Right lobe of liver (tissue), 6 donors: ENCODE measurements at regions not wholly inside any gene's neighbourhood (a gene's known extent, or its start where the extent isn't known, plus 50 kb on each side); places are given as distances from the start of the nearest gene placed in this dataset.

ENCODE experiments used
- ATAC-seq, 4 donors: fragments of 200-7000 bp; cut with Tn5 transposase; one replicate each; pipeline ENCODE4 v1.9.1; 2020; ENCODE audit warnings: mild to moderate bottlenecking in 4 of 4, moderate library complexity in 4 of 4
- DNase-seq, 3 donors: peaks; one replicate each; pipeline ENCODE4 v3.0.0-alpha.2; 2020
- H3K27ac ChIP-seq, 3 donors: fragments of 200-600 bp; one replicate each; pipeline ENCODE4 v1.8.0; 2022
- H3K27me3 ChIP-seq, 2 donors: fragments of 200-600 bp; one replicate each; pipeline ENCODE4 v1.8.0; 2022
- H3K36me3 ChIP-seq, 4 donors: fragments of 200-600 bp; sonication (generic) in 1 of 4; one replicate each; pipeline versions ENCODE4 v1.5.1 to v1.8.0; 2017 to 2022; ENCODE audit warnings: control low read depth in 1 of 4
- H3K4me1 ChIP-seq, 4 donors: fragments of 200-600 bp; sonication (generic) in 1 of 4; one replicate each; pipeline versions ENCODE4 v1.5.1 to v1.8.0; 2017 to 2022; ENCODE audit warnings: control low read depth in 1 of 4
- H3K4me3 ChIP-seq, 3 donors: fragments of 200-600 bp; one replicate each; pipeline ENCODE4 v1.8.0; 2022
- H3K9me3 ChIP-seq, 4 donors: fragments of 200-600 bp; sonication (generic) in 1 of 4; one replicate each; pipeline versions ENCODE4 v1.5.1 to v1.8.0; 2017 to 2022; ENCODE audit warnings: control low read depth in 1 of 4
- POLR2A ChIP-seq: fragments of 450-650 bp; IDR thresholded peaks from one replicate; pipeline ENCODE4 v1.6.1; 2017; ENCODE audit warnings: antibody characterized with exemption, mild to moderate bottlenecking
- WGBS: methylation state at CpG from one replicate; pipeline ENCODE4 v1.1.6; 2018; ENCODE audit warnings: low coverage, low lambda C conversion rate; ENCODE audit not compliant: insufficient coverage; ENCODE audit errors: missing lambda C conversion rate; 5-methylcytosine and 5-hydroxymethylcytosine counted together
- intact Hi-C, 2 donors: fragments of 100-400 bp; cut with DNase I; formaldehyde crosslinking; loops; one replicate each; pipeline versions ENCODE4 v1.11.2 to v1.14.1; 2022
- TF ChIP-seq, protein P1 (sequence below), 4 donors: fragments of 200-600 bp in 3 of 4; fragments of 450-650 bp in 1 of 4; IDR thresholded peaks; one replicate each; pipeline versions ENCODE4 v1.5.1 to v1.8.0; 2016 to 2022; ENCODE audit warnings: antibody characterized with exemption in 4 of 4, mild to moderate bottlenecking in 2 of 4
- donor health status: DM: no; HTN: yes; CAD: no.
- donor health status: DM: no; HTN: no; CAD: no.
- donor health status: DM: no; HTN: no; CAD: no.
- donor health status: DM: no; HTN: yes; CAD: no.
- donor health status: DM: no; HTN: yes; CAD: no.

GRCh38 chr2:67854798-67855197 is 208.0 kb downstream of the C1D start:
- intact Hi-C loops: no loop called here
- DNase-seq (no peak), ATAC-seq (no peak)
- no peak overlapping the region for H3K27ac ChIP-seq
- TF ChIP-seq, protein P1, sequence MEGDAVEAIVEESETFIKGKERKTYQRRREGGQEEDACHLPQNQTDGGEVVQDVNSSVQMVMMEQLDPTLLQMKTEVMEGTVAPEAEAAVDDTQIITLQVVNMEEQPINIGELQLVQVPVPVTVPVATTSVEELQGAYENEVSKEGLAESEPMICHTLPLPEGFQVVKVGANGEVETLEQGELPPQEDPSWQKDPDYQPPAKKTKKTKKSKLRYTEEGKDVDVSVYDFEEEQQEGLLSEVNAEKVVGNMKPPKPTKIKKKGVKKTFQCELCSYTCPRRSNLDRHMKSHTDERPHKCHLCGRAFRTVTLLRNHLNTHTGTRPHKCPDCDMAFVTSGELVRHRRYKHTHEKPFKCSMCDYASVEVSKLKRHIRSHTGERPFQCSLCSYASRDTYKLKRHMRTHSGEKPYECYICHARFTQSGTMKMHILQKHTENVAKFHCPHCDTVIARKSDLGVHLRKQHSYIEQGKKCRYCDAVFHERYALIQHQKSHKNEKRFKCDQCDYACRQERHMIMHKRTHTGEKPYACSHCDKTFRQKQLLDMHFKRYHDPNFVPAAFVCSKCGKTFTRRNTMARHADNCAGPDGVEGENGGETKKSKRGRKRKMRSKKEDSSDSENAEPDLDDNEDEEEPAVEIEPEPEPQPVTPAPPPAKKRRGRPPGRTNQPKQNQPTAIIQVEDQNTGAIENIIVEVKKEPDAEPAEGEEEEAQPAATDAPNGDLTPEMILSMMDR (IDR thresholded peaks at IDR 0.05): no peak
- no peak for TF ChIP-seq POLR2A
- no peaks in the 10 kb centered on the region for H3K27me3 ChIP-seq
- no peaks in the 10 kb centered on the region for H3K36me3 ChIP-seq
- H3K4me1 ChIP-seq: no peaks in the 10 kb centered on the region
- no peaks in the 10 kb centered on the region for H3K9me3 ChIP-seq
- WGBS: 23% methylated on average over 1 of the region's 1 CpG
- no peak overlapping the region for H3K4me3 ChIP-seq

- no peak for ATAC-seq
- intact Hi-C loops: no loop called here
Measured at GRCh38 chr2:67856866-67857265, 205.9 kb downstream of the C1D start.

DNA sequence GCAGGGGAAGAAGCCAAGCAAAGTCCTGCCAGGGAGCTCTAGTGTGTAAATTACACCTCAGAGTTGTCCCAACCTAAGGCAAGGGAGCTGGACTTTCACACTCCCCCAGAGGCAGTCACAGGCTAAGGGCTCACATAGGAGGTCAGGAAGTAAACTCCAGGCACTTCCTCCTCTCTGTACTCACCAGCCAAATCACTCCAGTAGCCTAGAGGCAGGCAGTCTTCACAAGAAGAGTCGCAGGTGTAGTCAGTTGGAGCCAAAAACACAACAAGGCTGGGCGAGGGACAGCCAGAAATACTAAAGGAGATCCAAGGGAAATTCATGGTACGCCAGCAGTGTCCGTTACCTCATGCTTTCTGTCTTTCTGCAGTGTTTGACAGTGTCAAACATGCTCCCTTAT is 205.0 kb downstream of the C1D start:
- Histone ChIP-seq H3K27me3 (no peaks in the 10 kb centered on the region), H3K4me3 (no peak overlapping the region), H3K4me1 (no peaks in the 10 kb centered on the region), H3K36me3 (no peaks in the 10 kb centered on the region), H3K27ac (no peak overlapping the region), H3K9me3 (no peaks in the 10 kb centered on the region)
- intact Hi-C loops: no loop called here
- ATAC-seq: no peak
- DNase-seq: no peak
- 67% methylated on average over 2 of the region's 4 CpGs for WGBS
- no peak for TF ChIP-seq POLR2A
- TF ChIP-seq, protein P1 (IDR thresholded peaks at IDR 0.05): no peak

More at GRCh38 chr2:67856866-67857265, 205.9 kb downstream of the C1D start:
- H3K27me3 ChIP-seq: no peaks in the 10 kb centered on the region
- WGBS: 7% methylated on average over 2 of the region's 3 CpGs
- no peaks in the 10 kb centered on the region for H3K9me3 ChIP-seq
- no peaks in the 10 kb centered on the region for H3K36me3 ChIP-seq
- DNase-seq: no peak
- TF ChIP-seq, protein P1 (IDR thresholded peaks at IDR 0.05): no peak
- no peak overlapping the region for H3K27ac ChIP-seq
- no peaks in the 10 kb centered on the region for H3K4me1 ChIP-seq
- H3K4me3 ChIP-seq: no peak overlapping the region

DNA sequence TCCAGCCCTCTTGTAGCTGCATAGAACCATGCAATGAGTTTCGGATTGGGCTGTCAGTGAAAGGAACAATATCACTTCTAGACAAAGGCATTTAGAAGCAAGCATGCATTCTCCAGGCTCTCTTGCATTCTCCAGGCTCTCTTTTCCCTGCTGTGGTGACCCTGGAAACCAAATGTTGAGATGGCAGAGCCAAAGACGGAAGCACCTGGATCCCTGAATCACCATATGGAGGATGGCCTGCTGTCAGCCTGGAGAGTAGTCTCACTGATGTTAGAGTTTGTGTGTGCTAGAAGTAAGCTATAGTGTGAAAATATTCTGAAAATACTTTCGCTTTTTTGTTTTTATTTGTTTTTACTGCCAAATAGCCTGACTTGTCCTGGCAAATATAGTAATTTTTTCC is 203.9 kb downstream of the C1D start:
- Histone ChIP-seq H3K9me3 (no peaks in the 10 kb centered on the region), H3K4me1 (no peaks in the 10 kb centered on the region), H3K4me3 (no peak overlapping the region), H3K27ac (no peak overlapping the region), H3K36me3 (no peaks in the 10 kb centered on the region), H3K27me3 (no peaks in the 10 kb centered on the region)
- intact Hi-C loops: no loop called here
- TF ChIP-seq, protein P1 (IDR thresholded peaks at IDR 0.05): no peak
- TF ChIP-seq POLR2A: no peak
- WGBS: 54% methylated on average over 3 of the region's 3 CpGs
- ATAC-seq (no peak), DNase-seq (no peak)

- H3K9me3 ChIP-seq: no peaks in the 10 kb centered on the region
- intact Hi-C loops: no loop called here
- ATAC-seq: no peak
- DNase-seq: no peak
- H3K27me3 ChIP-seq: no peaks in the 10 kb centered on the region
- no peak overlapping the region for H3K4me3 ChIP-seq
- H3K36me3 ChIP-seq: no peaks in the 10 kb centered on the region
- H3K4me1 ChIP-seq: no peaks in the 10 kb centered on the region
- 54% methylated on average over 2 of the region's 3 CpGs for WGBS
- no peak overlapping the region for H3K27ac ChIP-seq
- no peak for TF ChIP-seq POLR2A
- TF ChIP-seq, protein P1 (IDR thresholded peaks at IDR 0.05): no peak
Measured at GRCh38 chr2:67865917-67866316, 196.9 kb downstream of the C1D start.
